Common myeloid progenitor, CD34-positive (primary cell): ENCODE measurements at regions not wholly inside any gene's neighbourhood (a gene's known extent, or its start where the extent isn't known, plus 50 kb on each side); places are given as distances from the start of the nearest gene placed in this dataset.

ENCODE experiments used
- CTCF ChIA-PET: fragments of 350-600 bp; sonication (Branson Sonifier 250); formaldehyde crosslinking; loops from one replicate; lab custom pipeline; 2021; ENCODE audit warnings: antibody characterized with exemption; lab: Charles Lee
- POLR2A ChIA-PET: fragments of 350-600 bp; sonication (Branson Sonifier 250); formaldehyde crosslinking; loops from one replicate; lab custom pipeline; 2021; ENCODE audit warnings: antibody characterized with exemption; lab: Charles Lee
- DNase-seq, 3 donors: peaks; one replicate each; pipeline versions ENCODE4 v3.0.0 to v3.0.0-alpha.2; 2013
- H3K27ac ChIP-seq, 2 experiments: 1 replicate in 1 of 2; 2 replicates in 1 of 2; pipeline ENCODE4 v1.7.0; 2013; ENCODE audit warnings: inconsistent platforms in 2 of 2, low read length in 2 of 2, mild to moderate bottlenecking in 2 of 2, low read depth in 1 of 2, moderate library complexity in 1 of 2; ENCODE audit not compliant: severe bottlenecking in 2 of 2, insufficient read depth in 1 of 2, poor library complexity in 1 of 2
- H3K27me3 ChIP-seq, 5 experiments: replicated peaks in 2 of 5; 1 replicate in 3 of 5; 2 replicates in 2 of 5; pipeline versions ENCODE4 v1.6.1 to v1.7.0; 2013; ENCODE audit warnings: low read length in 4 of 5, mild to moderate bottlenecking in 2 of 5, moderate library complexity in 2 of 5, inconsistent platforms in 1 of 5; ENCODE audit not compliant: insufficient read depth in 5 of 5, control insufficient read depth in 4 of 5
- H3K36me3 ChIP-seq, 4 experiments: 1 replicate in 2 of 4; 2 replicates in 2 of 4; pipeline versions ENCODE4 v1.6.1 to v1.7.0; 2013; ENCODE audit warnings: low read length in 3 of 4, control low read depth in 1 of 4, mild to moderate bottlenecking in 1 of 4; ENCODE audit not compliant: control insufficient read depth in 4 of 4, insufficient read depth in 4 of 4
- H3K4me1 ChIP-seq, 4 experiments: 1 replicate in 3 of 4; 2 replicates in 1 of 4; pipeline versions ENCODE4 v1.6.1 to v1.7.1; 2013; ENCODE audit warnings: low read length in 3 of 4, mild to moderate bottlenecking in 3 of 4, control low read depth in 1 of 4, inconsistent platforms in 1 of 4, moderate library complexity in 1 of 4; ENCODE audit not compliant: control insufficient read depth in 4 of 4, insufficient read depth in 4 of 4; ENCODE audit errors: control extremely low read depth in 1 of 4
- H3K4me3 ChIP-seq, 7 experiments: 1 replicate in 4 of 7; 2 replicates in 3 of 7; pipeline versions ENCODE4 v1.5.1 to v1.7.0; 2013; ENCODE audit warnings: mild to moderate bottlenecking in 7 of 7, low read length in 6 of 7, moderate library complexity in 6 of 7, inconsistent platforms in 2 of 7, low read depth in 2 of 7, control low read depth in 1 of 7; ENCODE audit not compliant: insufficient read depth in 4 of 7, control insufficient read depth in 1 of 7; ENCODE audit errors: extremely low read depth in 1 of 7
- H3K9me3 ChIP-seq, 5 experiments: 1 replicate in 4 of 5; 2 replicates in 1 of 5; pipeline versions ENCODE4 v1.6.1 to v1.7.1; 2013; ENCODE audit warnings: low read length in 4 of 5, mild to moderate bottlenecking in 2 of 5, inconsistent platforms in 1 of 5, low read depth in 1 of 5, moderate library complexity in 1 of 5; ENCODE audit not compliant: control insufficient read depth in 4 of 5, insufficient read depth in 2 of 5; ENCODE audit errors: control extremely low read depth in 1 of 5
- WGBS: methylation state at CpG from one replicate; pipeline ENCODE4 v1.1.5; 2013; ENCODE audit not compliant: insufficient coverage; 5-methylcytosine and 5-hydroxymethylcytosine counted together

DNA sequence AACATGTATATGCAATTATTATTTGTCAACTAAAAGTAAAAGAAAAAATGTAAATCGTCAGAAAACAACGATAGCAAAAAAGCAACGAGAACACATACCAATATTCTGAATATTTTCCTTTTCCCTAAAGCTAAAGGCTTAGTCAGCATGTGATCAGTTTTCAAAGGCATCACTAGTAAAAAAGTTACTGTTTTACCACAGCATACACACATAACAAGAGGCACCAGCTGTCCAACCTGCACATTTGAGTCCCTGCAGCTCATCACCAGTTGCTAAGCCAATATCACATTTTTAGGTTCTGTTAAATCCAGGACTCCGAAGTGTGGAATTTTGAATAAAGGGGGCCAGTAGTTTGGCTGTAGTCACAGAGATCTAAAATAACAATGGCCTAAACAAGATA lies 203.8 kb downstream of the ADGRA3 start:
- Histone ChIP-seq H3K9me3 (no peaks in the 10 kb centered on the region), H3K4me3 (no peak overlapping the region), H3K27me3 (peaks cover 0 to 2% (median 0%) of the 10 kb centered on the region in 5 experiments), H3K4me1 (no peaks in the 10 kb centered on the region), H3K27ac (no peak overlapping the region), H3K36me3 (no peaks in the 10 kb centered on the region)
- no CpG with 5 or more reads among the region's 4 CpGs for WGBS
- CTCF ChIA-PET = no interaction called here
- POLR2A ChIA-PET = interaction anchor here (0.6 kb wide), 1 partner anchor 339 kb away, joined by 3 read pairs; no protein-coding TSS in a partner anchor
- DNase-seq = no peak

DNA sequence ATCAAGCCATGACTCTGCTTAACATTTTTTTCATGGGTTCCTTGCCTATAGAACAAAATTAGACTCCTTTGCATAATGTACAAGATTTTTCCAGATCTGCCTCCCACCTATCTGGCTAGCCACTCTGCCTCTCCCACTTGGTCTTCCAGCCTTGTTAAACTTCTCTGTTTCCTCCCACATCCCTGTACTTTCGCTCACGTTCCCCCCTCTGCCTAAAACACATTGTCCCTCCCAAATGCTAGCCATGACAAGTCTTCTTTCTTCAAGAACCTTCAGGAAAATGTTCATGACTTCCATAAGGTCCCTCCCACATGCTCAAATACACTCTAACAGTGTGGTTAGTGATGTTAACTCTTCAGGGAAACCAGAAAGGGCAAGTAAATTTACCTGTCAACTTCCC lies 214.6 kb downstream of the ADGRA3 start:
- Histone ChIP-seq H3K4me3 (no peak overlapping the region), H3K9me3 (peaks cover 0 to 9% (median 4%) of the 10 kb centered on the region in 5 experiments), H3K27ac (no peak overlapping the region), H3K27me3 (peaks cover 0 to 2% (median 0%) of the 10 kb centered on the region in 5 experiments), H3K36me3 (no peaks in the 10 kb centered on the region), H3K4me1 (no peaks in the 10 kb centered on the region)
- CTCF ChIA-PET = no interaction called here
- POLR2A ChIA-PET = no interaction called here
- DNase-seq = no peak
- WGBS = 100% methylated on average over 2 of the region's 2 CpGs

DNA sequence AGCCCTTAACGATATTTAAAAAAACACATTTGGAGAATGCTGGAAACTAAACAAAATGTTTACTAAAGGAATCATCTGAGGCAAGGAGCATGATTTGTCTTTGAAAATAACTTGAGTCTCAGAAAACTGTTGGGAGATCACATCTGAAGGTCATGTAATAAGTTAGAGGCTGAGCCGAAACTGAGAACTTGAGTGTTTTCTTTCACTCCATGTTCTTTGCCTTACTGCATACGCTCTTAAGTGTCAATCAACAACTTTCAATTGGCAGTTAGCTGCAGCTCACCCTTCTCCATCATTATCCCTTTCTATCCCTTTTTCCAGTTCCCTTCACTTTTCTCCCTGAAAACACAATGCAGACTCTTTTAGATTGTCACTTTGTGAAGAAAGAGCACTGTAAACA lies 216.2 kb downstream of the ADGRA3 start:
- no peak for DNase-seq
- Histone ChIP-seq H3K27me3 (peaks cover 0 to 2% (median 0%) of the 10 kb centered on the region in 5 experiments), H3K4me3 (no peak overlapping the region), H3K27ac (no peak overlapping the region), H3K9me3 (peaks cover 0 to 9% (median 4%) of the 10 kb centered on the region in 5 experiments), H3K4me1 (no peaks in the 10 kb centered on the region), H3K36me3 (no peaks in the 10 kb centered on the region)
- ChIA-PET CTCF (no interaction called here), POLR2A (no interaction called here)
- WGBS = 95% methylated on average over 3 of the region's 3 CpGs

DNA sequence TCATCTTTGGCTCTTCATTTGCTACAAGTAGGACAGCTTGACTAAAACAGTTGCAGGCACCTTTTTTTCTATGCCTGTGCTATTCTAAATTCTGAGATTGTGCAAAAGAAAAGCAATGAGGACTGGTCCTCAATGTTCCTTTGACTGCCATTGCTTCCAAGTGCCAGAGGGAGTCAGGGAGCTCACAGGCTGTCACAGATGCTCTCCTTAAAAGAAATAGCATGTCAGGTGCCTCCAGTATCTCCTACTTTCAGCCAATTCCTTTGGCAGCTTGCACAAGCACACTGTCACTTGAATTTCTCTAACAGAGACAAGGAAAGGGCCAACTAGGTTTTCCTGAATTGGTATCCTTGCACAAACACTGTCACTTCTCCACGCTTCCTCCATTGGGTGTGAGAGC lies 228.2 kb downstream of the ADGRA3 start:
- Histone ChIP-seq H3K27me3 (no peaks in the 10 kb centered on the region), H3K9me3 (peaks cover 0 to 6% (median 0%) of the 10 kb centered on the region in 5 experiments), H3K4me3 (no peak overlapping the region), H3K27ac (no peak overlapping the region), H3K4me1 (no peaks in the 10 kb centered on the region), H3K36me3 (no peaks in the 10 kb centered on the region)
- no CpG with 5 or more reads among the region's 1 CpG for WGBS
- POLR2A ChIA-PET = no interaction called here
- DNase-seq = no peak
- CTCF ChIA-PET = no interaction called here

DNA sequence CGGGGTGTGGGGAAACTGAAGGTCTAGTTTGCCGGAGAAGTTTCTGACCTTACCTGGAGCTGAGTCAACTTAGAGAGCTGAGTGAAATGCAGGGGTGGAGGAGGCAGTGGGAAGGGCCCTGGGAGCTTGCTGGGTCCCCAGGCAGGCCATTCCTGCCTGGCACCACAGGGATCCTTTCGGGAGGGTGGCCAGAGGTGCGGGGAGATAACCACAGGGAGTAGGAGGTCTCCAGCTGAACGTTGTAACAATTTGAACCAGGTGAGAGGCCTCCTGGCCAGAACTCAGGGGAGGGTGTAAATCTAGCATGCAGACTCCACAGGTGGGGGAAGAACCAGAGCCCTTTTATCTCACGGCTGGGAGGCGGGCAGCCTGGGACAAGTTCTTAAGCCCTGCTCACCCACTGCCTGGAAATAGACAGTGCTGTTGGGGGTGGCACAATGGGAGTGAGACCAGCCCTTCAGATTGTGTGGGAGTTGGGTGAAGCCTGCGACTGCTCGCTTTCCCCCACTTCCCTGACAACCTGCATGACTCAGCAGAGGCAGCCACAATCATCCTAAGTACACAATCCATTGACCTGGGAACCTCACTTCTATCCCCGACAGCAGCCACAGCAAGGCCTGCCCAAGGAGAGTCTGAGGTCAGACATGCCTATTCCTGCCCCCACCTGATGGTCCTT lies 247.4 kb downstream of the ADGRA3 start:
- Histone ChIP-seq H3K27ac (no peak overlapping the region), H3K27me3 (no peaks in the 10 kb centered on the region), H3K9me3 (peaks cover 0 to 4% (median 0%) of the 10 kb centered on the region in 5 experiments), H3K4me1 (no peaks in the 10 kb centered on the region), H3K4me3 (no peak overlapping the region), H3K36me3 (no peaks in the 10 kb centered on the region)
- 80% methylated on average over 8 of the region's 10 CpGs for WGBS
- ChIA-PET POLR2A (no interaction called here), CTCF (no interaction called here)
- DNase-seq = no peak

DNA sequence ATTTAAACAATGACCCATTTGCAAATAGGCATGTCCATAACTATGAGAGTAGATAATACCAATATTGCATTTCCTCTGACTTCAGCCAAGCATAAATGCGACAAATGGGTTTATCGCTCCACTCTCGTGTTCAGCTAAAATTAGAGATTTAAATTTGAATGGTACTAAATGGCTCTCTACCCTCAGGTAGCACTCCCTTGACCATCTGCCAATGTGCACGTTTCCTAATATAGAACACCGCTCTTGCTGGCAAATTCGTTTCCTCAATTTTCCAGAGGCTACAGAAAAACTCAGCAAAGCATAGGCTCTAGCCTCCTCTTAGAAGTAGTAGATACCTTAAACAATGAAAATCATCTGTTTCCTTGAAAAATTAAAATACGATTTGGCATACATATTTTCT lies 251.6 kb downstream of the ADGRA3 start:
- POLR2A ChIA-PET = no interaction called here
- H3K4me1 ChIP-seq = no peaks in the 10 kb centered on the region
- no peak for DNase-seq
- H3K4me3 ChIP-seq = no peak overlapping the region
- H3K9me3 ChIP-seq = peaks cover 0 to 4% (median 0%) of the 10 kb centered on the region in 5 experiments
- CTCF ChIA-PET = no interaction called here
- H3K36me3 ChIP-seq = no peaks in the 10 kb centered on the region
- H3K27me3 ChIP-seq = no peaks in the 10 kb centered on the region
- no peak overlapping the region for H3K27ac ChIP-seq
- 100% methylated on average over 2 of the region's 7 CpGs for WGBS

DNA sequence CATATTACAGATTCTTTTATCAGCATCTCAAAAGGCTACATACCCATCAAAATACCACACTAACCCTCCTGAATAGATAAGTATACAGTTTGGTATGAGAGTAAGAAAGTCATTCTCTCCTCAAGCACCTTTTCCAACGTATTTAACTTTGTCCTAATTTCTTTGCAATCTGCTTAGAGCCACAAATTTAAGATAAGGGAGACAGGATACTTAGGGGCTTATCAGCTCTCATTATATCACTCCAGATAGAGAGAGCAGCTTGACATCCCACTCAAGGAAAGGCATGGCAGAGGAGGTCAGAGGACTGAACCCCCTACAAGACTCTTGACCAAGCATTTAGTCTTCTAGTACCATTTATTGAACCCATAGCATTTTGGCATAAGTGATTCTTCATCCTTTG lies 262.4 kb downstream of the ADGRA3 start:
- no peaks in the 10 kb centered on the region for H3K4me1 ChIP-seq
- no peaks in the 10 kb centered on the region for H3K36me3 ChIP-seq
- H3K27ac ChIP-seq = no peak overlapping the region
- no peaks in the 10 kb centered on the region for H3K27me3 ChIP-seq
- no peaks in the 10 kb centered on the region for H3K9me3 ChIP-seq
- ChIA-PET CTCF (no interaction called here), POLR2A (no interaction called here)
- no CpG with 5 or more reads among the region's 1 CpG for WGBS
- no peak overlapping the region for H3K4me3 ChIP-seq
- DNase-seq = no peak
